SU-DHL-6 (cell line): ENCODE measurements at regions not wholly inside any gene's neighbourhood (a gene's known extent, or its start where the extent isn't known, plus 50 kb on each side); places are given as distances from the start of the nearest gene placed in this dataset.

Source experiments
- H2AFZ ChIP-seq: fragments of 200-600 bp; sonication (generic); 2 replicates; pipeline ENCODE4 v1.6.1; 2014; ENCODE audit warnings: low read depth, mild to moderate bottlenecking, moderate library complexity, mixed read lengths, antibody characterized with exemption, low read length; ENCODE audit not compliant: severe bottlenecking
- H3F3A ChIP-seq: fragments of 200-600 bp; shearing (Covaris generic); 2 replicates; pipeline ENCODE4 v1.6.0; 2016; ENCODE audit warnings: antibody characterized with exemption, mild to moderate bottlenecking; ENCODE audit not compliant: insufficient read depth
- H3K27ac ChIP-seq: fragments of 200-600 bp; sonication (generic); 2 replicates; pipeline ENCODE4 v1.5.1; 2016; ENCODE audit warnings: low read depth, mild to moderate bottlenecking, low read length, moderate library complexity, mixed read lengths
- H3K27me3 ChIP-seq: fragments of 200-600 bp; sonication (generic), shearing (Covaris generic); 2 replicates; pipeline ENCODE4 v1.6.0; 2014; ENCODE audit warnings: mild to moderate bottlenecking, low read length
- H3K36me3 ChIP-seq: fragments of 200-600 bp; sonication (generic); 2 replicates; pipeline ENCODE4 v1.6.1; 2014; ENCODE audit warnings: mild to moderate bottlenecking, low read length, mixed read lengths
- H3K4me2 ChIP-seq: fragments of 300-600, 200-600 bp; shearing (Covaris generic), sonication (generic); 2 replicates; pipeline ENCODE4 v1.6.0; 2014; ENCODE audit warnings: low read length, low read depth, mild to moderate bottlenecking; ENCODE audit not compliant: poor library complexity, severe bottlenecking
- H3K4me3 ChIP-seq: fragments of 200-600 bp; sonication (generic); 2 replicates; pipeline ENCODE4 v1.5.1; 2014; ENCODE audit warnings: antibody characterized with exemption, low read length, mild to moderate bottlenecking, mixed read lengths; ENCODE audit not compliant: insufficient read depth, poor library complexity, severe bottlenecking
- H3K79me2 ChIP-seq: fragments of 200-600 bp; sonication (generic); 2 replicates; pipeline ENCODE4 v1.6.1; 2014; ENCODE audit warnings: mild to moderate bottlenecking, low read length, moderate library complexity; ENCODE audit not compliant: insufficient read depth
- H3K9ac ChIP-seq: fragments of 200-600 bp; sonication (generic); 2 replicates; pipeline ENCODE4 v1.7.0; 2014; ENCODE audit warnings: mild to moderate bottlenecking, low read length
- H3K9me2 ChIP-seq: fragments of 200-600 bp; sonication (generic); replicated peaks from 2 replicates; pipeline ENCODE4 v1.6.1; 2014; ENCODE audit warnings: low read length; ENCODE audit not compliant: insufficient read depth
- H3K9me3 ChIP-seq: fragments of 200-600 bp; sonication (generic); 2 replicates; pipeline ENCODE4 v1.6.1; 2014; ENCODE audit warnings: low read length, mixed read lengths; ENCODE audit not compliant: insufficient read depth
- H4K20me1 ChIP-seq: fragments of 200-600 bp; sonication (generic); 2 replicates; pipeline ENCODE4 v1.6.1; 2014; ENCODE audit warnings: low read depth, mild to moderate bottlenecking, antibody characterized with exemption, low read length, moderate library complexity, mixed read lengths
- EZH2phosphoT487 ChIP-seq: fragments of 200-600 bp; sonication (generic), shearing (Covaris generic); conservative IDR thresholded peaks from 2 replicates; pipeline ENCODE4 v1.6.1; 2018; ENCODE audit warnings: mild to moderate bottlenecking, antibody characterized with exemption, low read length, moderate library complexity, mixed read lengths
- TF ChIP-seq, protein P1 (sequence below): fragments of 200-600 bp; sonication (generic); IDR thresholded peaks from one replicate; pipeline ENCODE4 v1.5.1; 2017; ENCODE audit warnings: antibody characterized with exemption, mild to moderate bottlenecking, low read length, moderate library complexity; ENCODE audit not compliant: insufficient read depth, poor library complexity, severe bottlenecking

DNA sequence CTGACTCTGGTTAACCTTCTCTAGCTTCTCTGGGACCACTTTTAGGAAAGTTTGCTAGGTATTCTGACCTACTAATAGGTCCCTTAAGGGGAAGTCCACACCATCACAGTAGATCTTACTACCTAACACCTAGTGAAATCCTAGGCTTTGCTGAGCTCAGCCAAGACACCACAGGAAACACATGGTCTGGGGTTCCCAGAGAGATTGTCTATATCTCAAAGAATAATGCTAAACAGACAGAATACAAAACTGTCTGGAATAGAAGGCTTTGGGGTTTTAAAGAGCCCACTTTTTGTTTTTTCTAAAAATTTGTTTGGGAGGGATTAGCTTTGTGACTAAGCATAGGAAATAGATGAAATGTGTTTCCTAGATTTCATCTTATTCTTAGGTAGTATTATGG lies 395.1 kb downstream of the ARHGEF28 start:
- Histone ChIP-seq H3F3A (no peaks in the 10 kb centered on the region), H3K36me3 (no peaks in the 10 kb centered on the region), H3K27me3 (no peaks in the 10 kb centered on the region), H4K20me1 (no peaks in the 10 kb centered on the region), H3K4me3 (no peak overlapping the region), H3K4me2 (no peak overlapping the region), H3K9me3 (no peaks in the 10 kb centered on the region), H3K9me2 (no peaks in the 10 kb centered on the region), H2AFZ (no peak overlapping the region), H3K27ac (no peak overlapping the region), H3K9ac (no peak overlapping the region), H3K79me2 (no peaks in the 10 kb centered on the region)
- no peak for TF ChIP-seq EZH2phosphoT487
- TF ChIP-seq, protein P1, sequence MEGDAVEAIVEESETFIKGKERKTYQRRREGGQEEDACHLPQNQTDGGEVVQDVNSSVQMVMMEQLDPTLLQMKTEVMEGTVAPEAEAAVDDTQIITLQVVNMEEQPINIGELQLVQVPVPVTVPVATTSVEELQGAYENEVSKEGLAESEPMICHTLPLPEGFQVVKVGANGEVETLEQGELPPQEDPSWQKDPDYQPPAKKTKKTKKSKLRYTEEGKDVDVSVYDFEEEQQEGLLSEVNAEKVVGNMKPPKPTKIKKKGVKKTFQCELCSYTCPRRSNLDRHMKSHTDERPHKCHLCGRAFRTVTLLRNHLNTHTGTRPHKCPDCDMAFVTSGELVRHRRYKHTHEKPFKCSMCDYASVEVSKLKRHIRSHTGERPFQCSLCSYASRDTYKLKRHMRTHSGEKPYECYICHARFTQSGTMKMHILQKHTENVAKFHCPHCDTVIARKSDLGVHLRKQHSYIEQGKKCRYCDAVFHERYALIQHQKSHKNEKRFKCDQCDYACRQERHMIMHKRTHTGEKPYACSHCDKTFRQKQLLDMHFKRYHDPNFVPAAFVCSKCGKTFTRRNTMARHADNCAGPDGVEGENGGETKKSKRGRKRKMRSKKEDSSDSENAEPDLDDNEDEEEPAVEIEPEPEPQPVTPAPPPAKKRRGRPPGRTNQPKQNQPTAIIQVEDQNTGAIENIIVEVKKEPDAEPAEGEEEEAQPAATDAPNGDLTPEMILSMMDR = no peak

GRCh38 chr5:74020503-74020902 lies 394.5 kb downstream of the ARHGEF28 start:
- H3K9me3 ChIP-seq = no peaks in the 10 kb centered on the region

DNA sequence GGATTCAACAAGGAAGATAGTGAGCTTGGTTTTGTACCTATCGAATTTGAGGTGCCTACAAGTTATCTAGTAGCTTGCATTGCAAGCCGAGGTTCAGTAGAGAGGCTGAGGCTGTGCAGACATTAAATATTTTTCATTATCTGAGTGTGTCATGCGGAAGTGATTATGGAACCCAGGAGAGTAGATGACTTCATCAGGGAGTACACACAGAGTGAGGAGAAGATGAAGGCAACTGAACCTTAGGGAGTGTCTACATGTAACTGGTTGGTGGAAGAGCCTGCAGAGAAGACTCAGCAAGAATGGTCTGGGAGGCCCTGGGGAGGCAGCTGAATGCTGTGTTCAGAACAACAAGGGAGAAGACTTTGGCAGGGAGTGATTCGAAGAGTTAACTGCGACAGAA lies 393.9 kb downstream of the ARHGEF28 start:
- H3K36me3 ChIP-seq = no peaks in the 10 kb centered on the region
- H3K4me2 ChIP-seq = no peak overlapping the region
- TF ChIP-seq, protein P1 = no peak
- no peak for TF ChIP-seq EZH2phosphoT487
- H3K27me3 ChIP-seq = no peaks in the 10 kb centered on the region
- H3K4me3 ChIP-seq = no peak overlapping the region
- no peaks in the 10 kb centered on the region for H3F3A ChIP-seq
- H3K9me2 ChIP-seq = no peaks in the 10 kb centered on the region
- no peaks in the 10 kb centered on the region for H3K79me2 ChIP-seq
- H3K9ac ChIP-seq = no peak overlapping the region
- no peaks in the 10 kb centered on the region for H4K20me1 ChIP-seq
- no peak overlapping the region for H2AFZ ChIP-seq
- H3K27ac ChIP-seq = no peak overlapping the region
- H3K9me3 ChIP-seq = no peaks in the 10 kb centered on the region

More at GRCh38 chr5:74020503-74020902, 394.5 kb downstream of the ARHGEF28 start:
- Histone ChIP-seq H2AFZ (no peak overlapping the region), H3K79me2 (no peaks in the 10 kb centered on the region), H3K4me3 (no peak overlapping the region), H3K27me3 (no peaks in the 10 kb centered on the region), H3K36me3 (no peaks in the 10 kb centered on the region), H4K20me1 (no peaks in the 10 kb centered on the region), H3F3A (no peaks in the 10 kb centered on the region), H3K27ac (no peak overlapping the region), H3K9ac (no peak overlapping the region), H3K4me2 (no peak overlapping the region), H3K9me2 (no peaks in the 10 kb centered on the region)
- no peak for TF ChIP-seq EZH2phosphoT487
- TF ChIP-seq, protein P1 = no peak

- TF ChIP-seq EZH2phosphoT487 = no peak
- TF ChIP-seq, protein P1 = no peak
- Histone ChIP-seq H3K36me3 (no peaks in the 10 kb centered on the region), H3K27ac (no peak overlapping the region), H3F3A (no peaks in the 10 kb centered on the region), H2AFZ (no peak overlapping the region), H3K9me2 (no peaks in the 10 kb centered on the region), H4K20me1 (no peaks in the 10 kb centered on the region), H3K27me3 (no peaks in the 10 kb centered on the region), H3K4me2 (no peak overlapping the region), H3K9ac (no peak overlapping the region), H3K79me2 (no peaks in the 10 kb centered on the region), H3K4me3 (no peak overlapping the region), H3K9me3 (no peaks in the 10 kb centered on the region)
Measured at GRCh38 chr5:74017786-74018211, 391.8 kb downstream of the ARHGEF28 start.
